ENCODE measurements at regions not wholly inside any gene's neighbourhood (a gene's known extent, or its start where the extent isn't known, plus 50 kb on each side); places are given as distances from the start of the nearest gene placed in this dataset.

DNA sequence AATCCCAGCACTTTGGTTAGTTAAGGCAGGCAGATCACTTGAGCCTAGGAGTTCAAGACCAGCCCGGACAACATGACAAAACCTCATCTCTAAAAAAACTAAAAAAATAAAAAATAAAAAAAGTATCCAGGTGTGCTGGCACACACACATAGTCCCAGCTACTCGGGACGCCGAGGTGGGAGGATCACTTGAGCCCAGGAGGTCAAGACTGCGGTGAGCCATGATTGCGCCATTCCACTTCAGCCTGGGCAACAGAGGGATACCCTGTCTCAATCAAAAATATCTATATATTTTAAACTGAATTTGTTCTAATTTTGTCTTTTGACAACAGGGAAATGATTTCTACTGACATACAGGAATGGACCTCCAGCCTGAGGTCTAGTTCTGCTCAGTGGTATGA, 73.3 kb upstream of the MBOAT2 start:
- H3K4me3 ChIP-seq (ENCODE audit: low read depth, low read length): no peak overlapping the region
- DNase-seq (ENCODE audit: low read depth): no peak
- TF ChIP-seq, protein P1, sequence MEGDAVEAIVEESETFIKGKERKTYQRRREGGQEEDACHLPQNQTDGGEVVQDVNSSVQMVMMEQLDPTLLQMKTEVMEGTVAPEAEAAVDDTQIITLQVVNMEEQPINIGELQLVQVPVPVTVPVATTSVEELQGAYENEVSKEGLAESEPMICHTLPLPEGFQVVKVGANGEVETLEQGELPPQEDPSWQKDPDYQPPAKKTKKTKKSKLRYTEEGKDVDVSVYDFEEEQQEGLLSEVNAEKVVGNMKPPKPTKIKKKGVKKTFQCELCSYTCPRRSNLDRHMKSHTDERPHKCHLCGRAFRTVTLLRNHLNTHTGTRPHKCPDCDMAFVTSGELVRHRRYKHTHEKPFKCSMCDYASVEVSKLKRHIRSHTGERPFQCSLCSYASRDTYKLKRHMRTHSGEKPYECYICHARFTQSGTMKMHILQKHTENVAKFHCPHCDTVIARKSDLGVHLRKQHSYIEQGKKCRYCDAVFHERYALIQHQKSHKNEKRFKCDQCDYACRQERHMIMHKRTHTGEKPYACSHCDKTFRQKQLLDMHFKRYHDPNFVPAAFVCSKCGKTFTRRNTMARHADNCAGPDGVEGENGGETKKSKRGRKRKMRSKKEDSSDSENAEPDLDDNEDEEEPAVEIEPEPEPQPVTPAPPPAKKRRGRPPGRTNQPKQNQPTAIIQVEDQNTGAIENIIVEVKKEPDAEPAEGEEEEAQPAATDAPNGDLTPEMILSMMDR (IDR thresholded peaks at IDR 0.05; ENCODE audit: control insufficient read depth, extremely low read depth, insufficient read depth): no peak

DNA sequence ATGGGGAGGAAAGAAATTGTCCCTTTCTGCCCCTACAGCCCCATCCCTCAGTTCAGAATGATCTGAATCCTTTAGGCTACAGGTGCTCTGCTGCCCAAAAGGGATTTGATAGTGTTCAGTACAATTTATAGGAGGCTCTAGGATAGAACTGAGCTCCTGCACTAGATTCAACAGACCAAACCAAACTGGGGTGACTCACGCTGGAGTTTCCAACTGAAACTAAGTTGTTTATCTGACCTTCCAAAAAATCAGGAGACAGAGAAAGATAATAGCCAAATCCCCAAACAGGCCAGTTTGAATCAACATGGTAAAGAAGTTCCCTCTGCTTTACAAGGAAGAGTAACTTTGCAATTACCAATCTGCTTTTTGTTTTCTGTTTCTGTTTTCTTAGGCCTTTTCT, 72.7 kb upstream of the MBOAT2 start:
- TF ChIP-seq, protein P1 (IDR thresholded peaks at IDR 0.05; ENCODE audit: control insufficient read depth, extremely low read depth, insufficient read depth): no peak
- no peak overlapping the region for H3K4me3 ChIP-seq (ENCODE audit: low read depth, low read length)
- DNase-seq (ENCODE audit: low read depth): no peak

- TF ChIP-seq, protein P1 (IDR thresholded peaks at IDR 0.05; ENCODE audit: control insufficient read depth, extremely low read depth, insufficient read depth): no peak
- H3K4me3 ChIP-seq (ENCODE audit: low read depth, low read length): no peak overlapping the region
- DNase-seq (ENCODE audit: low read depth): no peak
Measured at GRCh38 chr2:9074930-9075329, 71.4 kb upstream of the MBOAT2 start.

DNA sequence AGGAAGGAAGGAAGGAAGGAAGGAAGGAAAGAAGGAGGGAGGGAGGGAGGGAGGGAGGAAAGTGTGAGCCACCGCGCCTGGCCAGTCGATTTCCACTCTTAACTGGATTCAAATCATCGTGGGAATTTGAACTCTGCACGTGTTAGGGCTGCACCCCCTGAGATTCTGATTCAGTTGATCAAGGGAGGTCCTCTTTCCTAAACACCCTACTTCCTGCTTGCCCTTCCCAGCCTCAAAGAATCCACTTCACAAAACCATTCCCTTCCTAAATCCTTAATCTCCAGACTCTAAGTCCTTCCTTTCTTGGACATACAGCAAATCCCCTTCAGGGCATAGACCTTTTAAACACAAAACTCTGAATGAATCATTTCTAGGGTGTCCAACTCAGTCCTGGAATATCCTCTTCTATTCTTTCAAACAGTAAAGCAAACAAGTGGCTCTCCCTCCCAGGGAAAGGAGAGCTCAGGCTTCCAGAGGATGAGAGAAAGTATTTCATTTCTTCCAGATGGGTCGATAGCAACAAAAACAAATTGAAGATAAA, 68.2 kb upstream of the MBOAT2 start:
- DNase-seq (ENCODE audit: low read depth): no peak
- H3K4me3 ChIP-seq (ENCODE audit: low read depth, low read length): no peak overlapping the region
- TF ChIP-seq, protein P1 (IDR thresholded peaks at IDR 0.05; ENCODE audit: control insufficient read depth, extremely low read depth, insufficient read depth): no peak

- TF ChIP-seq, protein P1 (IDR thresholded peaks at IDR 0.05; ENCODE audit: control insufficient read depth, extremely low read depth, insufficient read depth): no peak
- DNase-seq (ENCODE audit: low read depth): no peak
- H3K4me3 ChIP-seq (ENCODE audit: low read depth, low read length): no peak overlapping the region
Measured at GRCh38 chr2:9071032-9071431, 67.5 kb upstream of the MBOAT2 start.

DNA sequence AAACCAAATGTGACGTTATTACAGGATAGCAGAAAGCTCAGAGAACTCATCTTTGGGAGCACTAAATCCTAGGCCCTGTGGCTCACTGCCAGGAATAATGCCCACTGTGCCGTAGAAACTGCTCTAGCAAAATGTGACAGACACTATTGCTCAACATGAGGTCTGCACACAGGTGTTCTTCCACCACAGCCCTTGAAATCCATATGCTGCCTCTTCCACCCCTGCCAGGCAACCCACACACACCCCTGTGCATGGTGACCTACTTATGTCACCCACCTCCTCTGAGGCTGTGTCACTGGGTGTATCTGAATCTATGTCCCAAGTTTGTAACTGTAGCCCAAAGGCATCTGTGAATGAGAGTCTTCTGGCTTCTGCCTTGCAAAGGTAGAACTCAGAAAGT, 66.1 kb upstream of the MBOAT2 start:
- DNase-seq (ENCODE audit: low read depth): no peak
- no peak overlapping the region for H3K4me3 ChIP-seq (ENCODE audit: low read depth, low read length)
- TF ChIP-seq, protein P1 (IDR thresholded peaks at IDR 0.05; ENCODE audit: control insufficient read depth, extremely low read depth, insufficient read depth): no peak

GRCh38 chr2:9065901-9066300, 62.4 kb upstream of the MBOAT2 start:
- DNase-seq (ENCODE audit: low read depth): no peak
- TF ChIP-seq, protein P1 (IDR thresholded peaks at IDR 0.05; ENCODE audit: control insufficient read depth, extremely low read depth, insufficient read depth): no peak
- no peak overlapping the region for H3K4me3 ChIP-seq (ENCODE audit: low read depth, low read length)

All from LNCaP clone FGC (cell line).